ENCODE measurements at regions not wholly inside any gene's neighbourhood (a gene's known extent, or its start where the extent isn't known, plus 50 kb on each side); places are given as distances from the start of the nearest gene placed in this dataset.
A peak's percentile ranks its signal among the peaks of the same experiment; 100 is the strongest.
"Not testable (repeated sequence)": the region's sequence is repeated elsewhere in the genome, so short reads cannot be mapped to it uniquely, and the experiment has no call there.

DNA sequence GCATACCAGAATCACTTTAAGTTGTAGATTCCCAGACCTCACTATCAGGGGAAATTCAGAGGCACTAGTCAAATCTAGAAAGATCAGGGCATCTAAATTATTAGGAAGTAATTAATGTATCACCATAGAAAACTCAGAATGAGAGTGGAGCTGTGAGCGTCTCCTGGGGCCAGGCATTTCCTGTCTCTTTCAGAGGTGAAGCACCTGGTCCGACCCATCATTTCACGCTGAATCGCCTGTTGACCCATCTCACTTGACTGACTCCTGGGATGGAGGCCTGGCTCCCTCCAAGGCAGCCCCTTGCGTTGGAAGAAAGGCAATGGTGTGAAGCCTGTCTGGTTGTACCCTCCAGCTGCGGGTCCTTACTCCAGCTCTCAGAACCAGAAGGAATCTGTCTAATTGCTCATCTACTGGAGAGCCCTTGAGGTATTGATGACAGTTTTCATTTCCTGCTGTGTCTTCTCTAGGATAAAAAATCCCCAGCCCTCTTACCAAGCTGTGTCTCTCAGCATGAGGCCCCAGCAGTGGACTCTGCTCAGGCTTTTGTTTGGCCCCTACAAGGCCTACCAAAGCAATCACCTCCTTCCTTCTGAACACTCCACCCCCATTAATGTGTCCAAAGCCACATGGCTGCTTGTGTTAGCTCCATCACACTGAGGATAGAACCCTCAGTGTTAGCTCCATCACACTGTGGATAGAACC is 93.2 kb upstream of the SYT13 start:
- TF ChIP-seq ZFX (IDR thresholded peaks at IDR 0.05) (no peak), CTCF (conservative IDR thresholded peaks at IDR 0.05) (no peak)
- H3K27ac ChIP-seq = no peak overlapping the region

DNA sequence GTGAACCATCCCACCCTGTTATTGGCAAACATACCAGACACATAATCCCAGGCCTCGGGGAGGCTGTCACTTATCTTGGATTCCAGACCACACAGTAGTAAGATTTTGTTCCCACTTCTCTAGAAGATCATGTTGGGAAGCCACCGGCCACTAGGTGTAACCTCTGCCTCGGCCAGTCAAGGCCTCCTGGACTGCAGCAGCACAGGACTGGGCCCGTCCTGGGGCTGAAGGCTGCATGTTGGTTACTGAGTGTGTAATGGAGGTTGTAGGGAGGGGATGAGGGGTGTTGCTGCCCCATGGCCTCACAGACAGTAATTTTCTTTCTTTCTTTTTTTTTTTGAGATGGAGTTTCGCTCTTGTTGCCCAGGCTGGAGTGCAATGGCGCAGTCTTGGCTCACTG is 92.4 kb upstream of the SYT13 start:
- TF ChIP-seq CTCF (conservative IDR thresholded peaks at IDR 0.05) (no peak), ZFX (IDR thresholded peaks at IDR 0.05) (no peak)
- H3K27ac ChIP-seq = no peak overlapping the region

DNA sequence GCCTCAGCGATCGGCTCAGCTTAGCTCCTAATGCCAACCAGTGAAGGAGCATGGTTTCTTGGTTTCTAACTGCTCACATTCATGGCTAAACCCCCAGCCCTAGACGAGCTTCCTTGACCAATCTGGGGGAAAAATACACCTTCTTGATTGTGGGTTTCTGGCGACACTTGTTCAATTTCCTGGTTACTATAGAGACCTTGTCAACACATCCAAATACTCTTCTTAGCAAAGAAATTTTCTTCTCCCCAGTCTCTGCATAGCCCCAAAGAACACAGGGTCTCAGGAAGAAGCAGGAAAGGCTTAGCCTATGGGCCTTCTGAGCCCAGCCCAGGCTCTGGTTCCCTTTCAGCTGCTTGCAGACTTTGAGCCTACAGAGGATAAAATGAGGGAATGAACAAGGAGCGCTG is 88.5 kb upstream of the SYT13 start:
- no peak for TF ChIP-seq CTCF (conservative IDR thresholded peaks at IDR 0.05)
- no peak for TF ChIP-seq ZFX (IDR thresholded peaks at IDR 0.05)

GRCh38 chr11:45374130-45374529 is 88.0 kb upstream of the SYT13 start:
- no peak overlapping the region for H3K27ac ChIP-seq
- no peak for TF ChIP-seq ZFX (IDR thresholded peaks at IDR 0.05)
- no peak for TF ChIP-seq CTCF (conservative IDR thresholded peaks at IDR 0.05)

More for the DNA sequence above, 88.5 kb upstream of the SYT13 start:
- no peak overlapping the region for H3K27ac ChIP-seq

- H3K27ac ChIP-seq = no peak overlapping the region
- no peak for TF ChIP-seq ZFX (IDR thresholded peaks at IDR 0.05)
- TF ChIP-seq CTCF (conservative IDR thresholded peaks at IDR 0.05) = no peak
Measured at GRCh38 chr11:45373506-45374035, 87.4 kb upstream of the SYT13 start.

GRCh38 chr11:45372414-45372813 is 86.3 kb upstream of the SYT13 start:
- H3K27ac ChIP-seq = not testable (repeated sequence)

GRCh38 chr11:45371251-45372115 is 85.3 kb upstream of the SYT13 start:
- H3K27ac ChIP-seq = no peak overlapping the region
- TF ChIP-seq ZFX (IDR thresholded peaks at IDR 0.05) (no peak), CTCF (conservative IDR thresholded peaks at IDR 0.05) (peak; percentile 97)

All from C4-2B (cell line).